ENCODE measurements at regions not wholly inside any gene's neighbourhood (a gene's known extent, or its start where the extent isn't known, plus 50 kb on each side); places are given as distances from the start of the nearest gene placed in this dataset.

GRCh38 chr2:129061769-129062121 is 743.1 kb upstream of the HS6ST1 start:
- TF ChIP-seq CTCF (IDR thresholded peaks at IDR 0.05) = no peak
- Histone ChIP-seq H3K27ac (no peak overlapping the region), H3K36me3 (no peaks in the 10 kb centered on the region), H3K27me3 (no peaks in the 10 kb centered on the region), H3K4me1 (no peaks in the 10 kb centered on the region), H3K9me3 (no peaks in the 10 kb centered on the region), H3K4me3 (no peak overlapping the region)
- intact Hi-C loops (cut with DNase I) = no loop called here
- no peak for ATAC-seq
- no peak for DNase-seq

GRCh38 chr2:129062146-129062912 is 743.7 kb upstream of the HS6ST1 start:
- DNase-seq = no peak
- H3K9me3 ChIP-seq = no peaks in the 10 kb centered on the region
- H3K27ac ChIP-seq = no peak overlapping the region
- TF ChIP-seq CTCF (IDR thresholded peaks at IDR 0.05) = no peak
- intact Hi-C loops (cut with DNase I) = no loop called here
- H3K4me1 ChIP-seq = no peaks in the 10 kb centered on the region
- no peaks in the 10 kb centered on the region for H3K36me3 ChIP-seq
- ATAC-seq = no peak
- H3K27me3 ChIP-seq = no peaks in the 10 kb centered on the region
- H3K4me3 ChIP-seq = no peak overlapping the region

GRCh38 chr2:129067070-129067469 is 748.4 kb upstream of the HS6ST1 start:
- ATAC-seq (no peak), DNase-seq (no peak)
- no peaks in the 10 kb centered on the region for H3K27me3 ChIP-seq
- no peaks in the 10 kb centered on the region for H3K9me3 ChIP-seq
- no peak for TF ChIP-seq CTCF (IDR thresholded peaks at IDR 0.05)
- H3K36me3 ChIP-seq = no peaks in the 10 kb centered on the region
- no peak overlapping the region for H3K4me3 ChIP-seq
- intact Hi-C loops (cut with DNase I) = no loop called here
- no peaks in the 10 kb centered on the region for H3K4me1 ChIP-seq
- no peak overlapping the region for H3K27ac ChIP-seq

GRCh38 chr2:129067953-129068352 is 749.3 kb upstream of the HS6ST1 start:
- Histone ChIP-seq H3K4me3 (no peak overlapping the region), H3K27me3 (no peaks in the 10 kb centered on the region), H3K9me3 (no peaks in the 10 kb centered on the region), H3K27ac (no peak overlapping the region), H3K36me3 (no peaks in the 10 kb centered on the region), H3K4me1 (no peaks in the 10 kb centered on the region)
- ATAC-seq (no peak), DNase-seq (no peak)
- intact Hi-C loops (cut with DNase I) = no loop called here
- no peak for TF ChIP-seq CTCF (IDR thresholded peaks at IDR 0.05)

GRCh38 chr2:129068543-129068942 is 749.9 kb upstream of the HS6ST1 start:
- Histone ChIP-seq H3K27me3 (no peaks in the 10 kb centered on the region), H3K9me3 (no peaks in the 10 kb centered on the region), H3K4me3 (no peak overlapping the region), H3K4me1 (no peaks in the 10 kb centered on the region), H3K36me3 (no peaks in the 10 kb centered on the region), H3K27ac (no peak overlapping the region)
- no peak for DNase-seq
- TF ChIP-seq CTCF (IDR thresholded peaks at IDR 0.05) = no peak
- intact Hi-C loops (cut with DNase I) = no loop called here
- ATAC-seq = no peak
